H9 (cell line): ENCODE measurements at regions not wholly inside any gene's neighbourhood (a gene's known extent, or its start where the extent isn't known, plus 50 kb on each side); places are given as distances from the start of the nearest gene placed in this dataset.

ENCODE experiments used
- DNase-seq: peaks from one replicate; pipeline ENCODE4 v3.0.0-alpha.2; 2017
- H2AFZ ChIP-seq: one replicate; pipeline ENCODE4 v1.6.1; 2013; ENCODE audit warnings: mild to moderate bottlenecking, low read length, control low read depth, moderate library complexity
- H2AK5ac ChIP-seq: 2 replicates; pipeline ENCODE4 v1.6.1; 2013; ENCODE audit warnings: low read length, control low read depth, mixed read lengths; ENCODE audit not compliant: insufficient read length
- H2BK120ac ChIP-seq: one replicate; pipeline ENCODE4 v1.6.1; 2013; ENCODE audit warnings: low read depth, mild to moderate bottlenecking, low read length, control low read depth, inconsistent platforms; ENCODE audit not compliant: poor library complexity, severe bottlenecking
- H2BK12ac ChIP-seq: 2 replicates; pipeline ENCODE4 v1.6.1; 2013; ENCODE audit warnings: low read length, control low read depth, mixed read lengths, low read depth; ENCODE audit not compliant: insufficient read length
- H2BK15ac ChIP-seq: 2 replicates; pipeline ENCODE4 v1.6.1; 2013; ENCODE audit warnings: low read depth, low read length, control low read depth
- H2BK20ac ChIP-seq: one replicate; pipeline ENCODE4 v1.6.1; 2013; ENCODE audit warnings: low read depth, mild to moderate bottlenecking, low read length, control low read depth, inconsistent platforms; ENCODE audit not compliant: poor library complexity, severe bottlenecking
- H2BK5ac ChIP-seq: 2 replicates; pipeline ENCODE4 v1.6.1; 2013; ENCODE audit warnings: low read length, control low read depth, mixed read lengths; ENCODE audit not compliant: insufficient read length
- H3K14ac ChIP-seq: 2 replicates; pipeline ENCODE4 v1.6.1; 2013; ENCODE audit warnings: low read length, control low read depth; ENCODE audit not compliant: insufficient read depth
- H3K18ac ChIP-seq: 2 replicates; pipeline ENCODE4 v1.6.1; 2013; ENCODE audit warnings: low read depth, mild to moderate bottlenecking, mixed read lengths, low read length, control low read depth; ENCODE audit not compliant: insufficient read length
- H3K23ac ChIP-seq: 2 replicates; pipeline ENCODE4 v1.6.1; 2013; ENCODE audit warnings: low read length, control low read depth, mixed read lengths, low read depth; ENCODE audit not compliant: insufficient read length
- H3K23me2 ChIP-seq: 2 replicates; pipeline ENCODE4 v1.6.1; 2013; ENCODE audit warnings: low read depth, mild to moderate bottlenecking, mixed read lengths, low read length, control low read depth; ENCODE audit not compliant: insufficient read length, poor library complexity, severe bottlenecking
- H3K27ac ChIP-seq: 2 replicates; pipeline ENCODE4 v1.5.1; 2013; ENCODE audit warnings: low read length, control low read depth, mixed read lengths, low read depth; ENCODE audit not compliant: insufficient read length
- H3K27me3 ChIP-seq: 2 replicates; pipeline ENCODE4 v1.6.1; 2013; ENCODE audit warnings: low read length, control low read depth, inconsistent platforms; ENCODE audit not compliant: insufficient read depth
- H3K4ac ChIP-seq: 2 replicates; pipeline ENCODE4 v1.6.1; 2013; ENCODE audit warnings: low read depth, mild to moderate bottlenecking, control low read depth, inconsistent platforms, low read length, moderate library complexity
- H3K4me1 ChIP-seq: 2 replicates; pipeline ENCODE4 v1.6.1; 2013; ENCODE audit warnings: low read length, control low read depth, inconsistent platforms; ENCODE audit not compliant: insufficient read depth
- H3K4me2 ChIP-seq: 2 replicates; pipeline ENCODE4 v1.6.1; 2013; ENCODE audit warnings: low read length, control low read depth, mixed read lengths; ENCODE audit not compliant: insufficient read length, insufficient read depth
- H3K56ac ChIP-seq: 2 replicates; pipeline ENCODE4 v1.6.1; 2013; ENCODE audit warnings: low read depth, mild to moderate bottlenecking, mixed read lengths, low read length, control low read depth; ENCODE audit not compliant: insufficient read length
- H3K79me1 ChIP-seq: 2 replicates; pipeline ENCODE4 v1.6.1; 2013; ENCODE audit warnings: low read depth, mild to moderate bottlenecking, moderate library complexity, low read length, control low read depth, inconsistent platforms; ENCODE audit not compliant: insufficient read depth, poor library complexity, severe bottlenecking
- H3K79me2 ChIP-seq: 2 replicates; pipeline ENCODE4 v1.6.1; 2013; ENCODE audit warnings: low read length, control low read depth, inconsistent platforms; ENCODE audit not compliant: insufficient read depth
- H3K9ac ChIP-seq: 2 replicates; pipeline ENCODE4 v1.6.1; 2013; ENCODE audit warnings: low read length, control low read depth, mixed read lengths; ENCODE audit not compliant: insufficient read length; ENCODE audit errors: extremely low read depth
- H3K9me3 ChIP-seq: one replicate; pipeline ENCODE4 v1.6.1; 2013; ENCODE audit warnings: low read depth, low read length, inconsistent platforms; ENCODE audit not compliant: control insufficient read depth
- H3T11ph ChIP-seq: one replicate; pipeline ENCODE4 v1.6.1; 2013; ENCODE audit warnings: mild to moderate bottlenecking, low read length, control low read depth, inconsistent platforms
- H4K20me1 ChIP-seq: one replicate; pipeline ENCODE4 v1.6.1; 2013; ENCODE audit not compliant: control insufficient read depth, insufficient read length, insufficient read depth
- H4K5ac ChIP-seq: 2 replicates; pipeline ENCODE4 v1.6.1; 2013; ENCODE audit warnings: low read depth, mild to moderate bottlenecking, mixed read lengths, low read length, control low read depth; ENCODE audit not compliant: insufficient read length
- H4K8ac ChIP-seq: replicated peaks from 2 replicates; pipeline ENCODE4 v1.6.1; 2013; ENCODE audit warnings: low read length, control low read depth, mixed read lengths, low read depth; ENCODE audit not compliant: insufficient read length
- H4K91ac ChIP-seq: 2 replicates; pipeline ENCODE4 v1.6.1; 2013; ENCODE audit warnings: low read depth, mild to moderate bottlenecking, moderate library complexity, mixed read lengths, low read length, control low read depth; ENCODE audit not compliant: insufficient read length
- H3K27ac Mint-ChIP-seq, 3 experiments: 2 replicates in 2 of 3; 3 replicates in 1 of 3; pipeline ENCODE4 v1.8.0; 2020 to 2021; ENCODE audit warnings: mixed read lengths in 3 of 3, mild to moderate bottlenecking in 1 of 3, moderate library complexity in 1 of 3
- H3K27me3 Mint-ChIP-seq: 2 replicates; pipeline ENCODE4 v1.8.0; 2021; ENCODE audit warnings: low read depth, mild to moderate bottlenecking, moderate library complexity, mixed read lengths
- H3K36me3 Mint-ChIP-seq, 3 experiments: 2 replicates in 2 of 3; 3 replicates in 1 of 3; pipeline ENCODE4 v1.8.0; 2020 to 2021; ENCODE audit warnings: low read depth in 3 of 3, mixed read lengths in 3 of 3; ENCODE audit not compliant: insufficient read depth in 1 of 3
- H3K4me1 Mint-ChIP-seq, 2 experiments: 2 replicates each; pipeline ENCODE4 v1.8.0; 2020; ENCODE audit warnings: mixed read lengths in 2 of 2
- H3K4me3 Mint-ChIP-seq, 2 experiments: 2 replicates in 1 of 2; 3 replicates in 1 of 2; pipeline ENCODE4 v1.8.0; 2020 to 2021; ENCODE audit warnings: mild to moderate bottlenecking in 2 of 2, mixed read lengths in 2 of 2, moderate library complexity in 1 of 2
- H3K9me3 Mint-ChIP-seq, 2 experiments: 2 replicates in 1 of 2; 3 replicates in 1 of 2; pipeline ENCODE4 v1.8.0; 2020; ENCODE audit warnings: mild to moderate bottlenecking in 2 of 2, mixed read lengths in 2 of 2, moderate library complexity in 1 of 2
- WGBS: extraction: QIAGEN DNeasy Blood & Tissue Kit; methylation state at CpG from one replicate; pipeline ENCODE4 v1.1.7; 2013; ENCODE audit warnings: missing lambda C conversion rate, low lambda C conversion rate, mixed read lengths; ENCODE audit not compliant: insufficient read length; ENCODE audit errors: extremely low coverage; 5-methylcytosine and 5-hydroxymethylcytosine counted together
- TF ChIP-seq, protein P1 (sequence below): fragments of 200-600 bp; sonication (generic); conservative IDR thresholded peaks from 3 replicates; pipeline ENCODE4 v1.8.0; 2021; ENCODE audit warnings: antibody characterized with exemption, mild to moderate bottlenecking

DNA sequence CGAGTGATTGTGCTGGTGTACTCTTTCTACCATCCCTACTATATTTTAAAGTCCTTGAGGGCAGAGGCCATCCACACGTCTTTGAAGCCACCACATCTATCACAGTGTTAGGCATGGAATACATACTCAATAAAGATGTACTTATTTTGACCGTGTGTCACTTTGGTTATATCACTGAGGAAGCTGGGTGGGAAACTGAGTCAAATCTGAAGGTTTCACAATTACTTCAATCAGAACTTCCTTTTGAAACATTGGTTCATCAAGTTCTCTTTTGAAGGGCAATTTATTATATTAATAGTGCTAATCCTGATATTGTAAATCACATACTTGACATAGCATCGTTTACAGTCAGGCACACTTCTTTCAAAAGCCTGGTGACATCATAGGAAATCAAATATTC lies 53.3 kb upstream of the ATP1B1 start:
- DNase-seq, result no peak
- no CpG with 5 or more reads among the region's 4 CpGs for WGBS
- Mint-ChIP-seq H3K27me3 (no peaks in the 10 kb centered on the region), H3K4me1 (peaks cover 10 to 14% of the 10 kb centered on the region in 2 experiments), H3K4me3 (no peak overlapping the region), H3K9me3 (no peaks in the 10 kb centered on the region), H3K27ac (no peak overlapping the region), H3K36me3 (no peaks in the 10 kb centered on the region)
- Histone ChIP-seq H3K4ac (no peak overlapping the region), H2BK15ac (no peak overlapping the region), H4K5ac (no peak overlapping the region), H3K4me1 (no peaks in the 10 kb centered on the region), H3K18ac (no peak overlapping the region), H3K56ac (no peak overlapping the region), H2AK5ac (no peak overlapping the region), H3K23ac (no peak overlapping the region), H3K23me2 (no peaks in the 10 kb centered on the region), H3K4me2 (no peak overlapping the region), H2BK12ac (no peak overlapping the region), H3K9ac (no peak overlapping the region), H2BK20ac (no peak overlapping the region), H3K27ac (no peak overlapping the region), H3K9me3 (no peaks in the 10 kb centered on the region), H2BK120ac (no peak overlapping the region), H4K8ac (no peak overlapping the region), H3K79me1 (no peaks in the 10 kb centered on the region), H2BK5ac (no peak overlapping the region), H3K79me2 (no peaks in the 10 kb centered on the region), H3K27me3 (no peaks in the 10 kb centered on the region), H3T11ph (no peak overlapping the region), H2AFZ (no peak overlapping the region), H4K91ac (no peak overlapping the region), H4K20me1 (no peaks in the 10 kb centered on the region), H3K14ac (no peak overlapping the region)
- TF ChIP-seq, protein P1, sequence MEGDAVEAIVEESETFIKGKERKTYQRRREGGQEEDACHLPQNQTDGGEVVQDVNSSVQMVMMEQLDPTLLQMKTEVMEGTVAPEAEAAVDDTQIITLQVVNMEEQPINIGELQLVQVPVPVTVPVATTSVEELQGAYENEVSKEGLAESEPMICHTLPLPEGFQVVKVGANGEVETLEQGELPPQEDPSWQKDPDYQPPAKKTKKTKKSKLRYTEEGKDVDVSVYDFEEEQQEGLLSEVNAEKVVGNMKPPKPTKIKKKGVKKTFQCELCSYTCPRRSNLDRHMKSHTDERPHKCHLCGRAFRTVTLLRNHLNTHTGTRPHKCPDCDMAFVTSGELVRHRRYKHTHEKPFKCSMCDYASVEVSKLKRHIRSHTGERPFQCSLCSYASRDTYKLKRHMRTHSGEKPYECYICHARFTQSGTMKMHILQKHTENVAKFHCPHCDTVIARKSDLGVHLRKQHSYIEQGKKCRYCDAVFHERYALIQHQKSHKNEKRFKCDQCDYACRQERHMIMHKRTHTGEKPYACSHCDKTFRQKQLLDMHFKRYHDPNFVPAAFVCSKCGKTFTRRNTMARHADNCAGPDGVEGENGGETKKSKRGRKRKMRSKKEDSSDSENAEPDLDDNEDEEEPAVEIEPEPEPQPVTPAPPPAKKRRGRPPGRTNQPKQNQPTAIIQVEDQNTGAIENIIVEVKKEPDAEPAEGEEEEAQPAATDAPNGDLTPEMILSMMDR, result no peak
